HG03066 (cell line): ENCODE measurements at regions not wholly inside any gene's neighbourhood (a gene's known extent, or its start where the extent isn't known, plus 50 kb on each side); places are given as distances from the start of the nearest gene placed in this dataset.
"Not testable (repeated sequence)": the region's sequence is repeated elsewhere in the genome, so short reads cannot be mapped to it uniquely, and the experiment has no call there.

Experiments used
- ATAC-seq: cut with Tn5 transposase; IDR thresholded peaks from one replicate; pipeline ENCODE4 v1.9.1; 2021; ENCODE audit warnings: low read depth; ENCODE audit not compliant: unreplicated experiment

DNA sequence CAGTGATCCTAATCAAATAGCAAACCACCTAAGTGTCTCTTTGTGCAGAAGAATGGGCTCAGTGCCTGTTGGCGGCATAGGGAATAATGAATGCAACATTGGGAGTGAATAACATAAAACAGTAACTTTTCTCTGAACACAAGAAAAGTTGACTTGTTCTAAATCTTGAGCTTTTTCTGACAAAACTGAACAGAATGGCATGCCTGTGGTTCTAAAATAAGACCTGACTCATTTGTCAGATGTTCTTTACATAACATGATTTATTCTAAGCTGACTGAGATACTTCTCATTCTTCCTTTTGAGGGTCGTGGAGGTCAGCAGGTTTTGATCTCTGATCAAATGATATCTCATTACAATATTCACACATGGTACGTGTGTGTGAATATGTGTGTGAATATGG lies 165.4 kb upstream of the WDR1 start:
- no peak for ATAC-seq

DNA sequence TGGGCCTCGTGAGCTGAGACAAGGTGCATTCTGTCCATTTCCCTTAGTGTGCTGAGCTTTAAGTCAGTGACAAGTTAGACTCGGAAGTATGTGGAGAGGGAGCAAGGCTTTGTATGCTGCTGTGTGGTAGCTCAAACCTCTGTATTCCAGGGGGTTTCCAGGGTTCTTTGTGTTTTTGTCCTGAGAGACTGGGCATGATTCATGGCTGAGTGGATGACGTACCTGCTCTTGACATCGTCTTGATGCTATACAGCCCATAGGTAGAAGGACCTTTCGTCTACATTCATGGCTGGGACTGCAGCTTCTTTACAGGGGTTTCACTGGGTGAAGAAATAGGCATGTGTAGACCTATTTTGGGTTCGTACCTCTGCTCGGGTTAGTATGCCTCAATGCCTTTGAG lies 162.7 kb upstream of the WDR1 start:
- ATAC-seq, result no peak

DNA sequence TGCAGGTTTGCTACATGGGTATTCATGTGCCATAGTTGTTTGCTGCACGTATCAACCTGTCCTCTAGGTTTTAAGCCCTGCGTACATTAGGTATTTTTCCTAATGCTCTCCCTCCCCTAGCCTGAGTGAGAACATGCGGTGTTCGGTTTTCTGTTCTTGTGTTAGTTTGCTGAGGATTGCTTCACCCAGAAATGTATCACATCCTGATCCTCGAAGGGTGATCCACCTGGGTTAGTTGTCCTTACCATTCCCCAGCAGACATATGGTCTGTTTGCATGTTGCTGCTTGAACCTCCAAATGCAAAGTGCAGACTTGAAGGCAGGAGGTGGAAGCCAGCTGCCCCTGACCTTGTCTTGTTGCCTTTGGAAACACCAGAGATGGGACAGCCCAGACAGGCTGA lies 161.5 kb upstream of the WDR1 start:
- ATAC-seq, result no peak

GRCh38 chr4:10276152-10276551 lies 159.6 kb upstream of the WDR1 start:
- no peak for ATAC-seq

DNA sequence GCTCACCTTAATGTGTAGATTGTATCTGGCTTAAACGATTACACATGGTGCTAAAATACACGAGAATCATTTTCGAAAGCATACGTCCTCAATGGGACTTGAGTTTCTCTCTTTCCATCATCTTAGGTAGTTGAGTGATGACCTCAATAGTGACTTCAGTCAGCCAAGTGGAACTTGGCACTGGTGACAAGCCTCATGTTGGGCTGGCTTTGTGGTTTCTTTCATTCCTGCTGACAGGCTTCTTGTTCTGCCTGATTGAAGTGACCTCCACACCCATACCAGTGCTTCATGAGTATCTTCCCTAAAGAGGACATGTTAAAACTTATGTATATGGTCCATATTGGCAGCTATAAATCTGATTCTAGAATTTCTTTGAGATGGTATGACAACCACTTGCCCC lies 159.1 kb upstream of the WDR1 start:
- ATAC-seq, result no peak

GRCh38 chr4:10273030-10273429 lies 156.4 kb upstream of the WDR1 start:
- no peak for ATAC-seq

DNA sequence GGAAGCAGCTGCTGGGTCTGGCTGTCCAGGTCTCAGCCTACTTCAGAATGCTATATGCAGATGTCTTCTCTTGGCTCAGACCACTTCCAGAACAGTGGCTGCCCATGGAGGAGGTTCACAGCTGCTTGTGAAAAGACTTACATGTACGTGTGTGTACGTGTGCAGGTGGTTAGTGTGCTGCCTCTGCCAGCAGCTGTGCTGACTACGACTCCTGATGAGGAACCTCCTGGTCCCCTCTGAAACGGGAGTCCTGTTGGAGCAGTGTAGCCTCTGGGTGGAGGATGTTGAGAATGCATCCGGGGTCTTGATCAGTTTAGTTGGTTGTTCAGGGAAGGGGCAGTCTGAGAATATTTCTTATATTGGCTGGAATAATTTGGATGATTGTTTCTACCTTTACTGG lies 155.9 kb upstream of the WDR1 start:
- no peak for ATAC-seq

GRCh38 chr4:10267066-10267465 lies 150.5 kb upstream of the WDR1 start:
- no peak for ATAC-seq

DNA sequence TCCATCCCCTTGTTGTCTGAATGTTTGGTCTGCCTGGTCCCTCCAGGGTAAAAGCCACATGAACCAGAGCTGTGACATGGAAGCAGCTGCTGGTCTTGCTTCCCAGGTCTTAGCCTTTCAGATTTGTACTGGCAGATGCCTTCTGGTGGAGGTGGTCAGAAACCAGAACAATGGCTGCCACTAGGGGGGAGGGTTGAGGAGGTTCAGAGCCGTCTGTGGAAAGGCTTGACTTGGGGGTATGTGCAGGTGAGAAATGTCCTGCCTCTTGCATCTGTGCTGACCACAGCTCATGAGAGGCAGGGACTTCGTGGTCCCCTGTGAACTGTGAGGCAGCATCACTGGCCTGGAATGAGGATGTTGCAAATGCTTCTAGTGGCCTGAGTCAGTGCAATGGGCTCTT lies 144.2 kb upstream of the WDR1 start:
- ATAC-seq, result no peak

GRCh38 chr4:10259976-10260375 lies 143.4 kb upstream of the WDR1 start:
- no peak for ATAC-seq

GRCh38 chr4:10256203-10256602 lies 139.6 kb upstream of the WDR1 start:
- no peak for ATAC-seq

DNA sequence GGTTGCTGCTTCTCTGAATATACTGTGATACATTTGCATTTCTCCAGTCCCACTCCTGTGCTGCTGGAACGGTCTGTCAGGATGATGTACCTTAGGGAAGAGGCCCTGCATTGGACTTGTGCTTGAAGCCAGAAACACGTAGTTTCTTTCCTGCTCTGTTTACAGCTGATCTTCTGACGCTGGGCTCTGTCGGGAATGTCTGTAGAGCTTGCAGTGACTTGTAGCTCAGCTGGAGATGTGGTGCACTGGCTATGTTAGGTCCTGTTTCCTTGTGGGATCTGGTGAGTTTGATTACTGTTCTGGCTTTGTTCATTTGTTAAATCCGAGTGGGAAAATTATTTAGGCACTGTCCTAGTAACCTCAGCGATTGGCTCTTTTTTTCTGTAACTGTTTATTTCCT lies 137.2 kb upstream of the WDR1 start:
- ATAC-seq, result no peak

DNA sequence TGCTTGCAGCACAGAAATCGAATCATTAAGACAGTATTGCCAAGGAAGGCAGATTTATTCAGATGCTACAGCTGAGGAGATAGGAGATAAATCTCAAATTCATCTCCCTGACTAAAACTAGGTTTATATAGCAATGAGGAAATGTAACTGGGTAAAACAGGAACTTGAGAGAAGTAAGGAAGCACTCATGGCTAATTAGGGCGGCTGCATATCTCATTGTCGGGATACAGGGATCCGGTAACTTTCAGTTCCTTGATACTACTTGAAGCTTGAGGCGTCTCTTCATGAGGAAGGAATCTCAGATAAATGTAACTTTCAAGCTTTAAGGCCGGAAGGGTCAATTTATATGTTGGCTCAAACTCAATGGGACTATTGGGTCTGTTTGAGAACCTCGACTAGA lies 129.2 kb upstream of the WDR1 start:
- ATAC-seq, result no peak

- ATAC-seq, result no peak
Observed at GRCh38 chr4:10243856-10244255, 127.3 kb upstream of the WDR1 start.

GRCh38 chr4:10240691-10241090 lies 124.1 kb upstream of the WDR1 start:
- ATAC-seq, result no peak

DNA sequence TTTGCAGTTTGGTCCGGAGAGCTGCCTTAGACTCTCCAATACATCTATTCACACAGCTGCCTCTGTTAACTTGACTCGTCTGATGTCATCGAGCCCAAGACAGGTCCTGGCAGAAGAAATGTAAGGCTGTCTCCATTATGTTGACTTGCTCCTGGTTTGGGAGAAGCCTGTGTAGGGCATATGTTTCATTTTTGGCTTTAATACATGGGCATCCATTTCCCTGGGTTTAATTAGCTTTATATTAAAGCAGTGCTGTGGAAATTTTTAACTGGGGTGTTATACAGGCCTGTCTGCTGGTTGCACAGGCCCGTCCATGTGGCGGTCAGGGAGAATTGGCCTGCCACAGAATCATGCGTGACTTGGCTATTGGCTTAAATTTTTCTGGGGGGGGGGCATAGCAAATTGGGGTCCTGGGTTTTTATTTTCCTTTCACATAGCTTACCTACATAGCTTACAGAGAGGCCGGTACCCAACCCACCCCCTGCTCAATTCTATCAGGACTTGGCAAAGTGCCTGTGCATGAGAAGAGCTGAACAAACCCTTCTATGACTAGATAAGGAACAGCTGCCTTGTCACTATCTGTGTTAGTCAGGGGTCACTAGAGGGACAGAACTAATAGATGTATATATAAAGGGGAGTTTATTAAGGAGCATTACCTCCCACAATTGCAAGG lies 123.5 kb upstream of the WDR1 start:
- ATAC-seq, result no peak

GRCh38 chr4:10237131-10237530 lies 120.5 kb upstream of the WDR1 start:
- ATAC-seq, result no peak

- ATAC-seq, result no peak
Observed at GRCh38 chr4:10232114-10232513, 115.5 kb upstream of the WDR1 start.

DNA sequence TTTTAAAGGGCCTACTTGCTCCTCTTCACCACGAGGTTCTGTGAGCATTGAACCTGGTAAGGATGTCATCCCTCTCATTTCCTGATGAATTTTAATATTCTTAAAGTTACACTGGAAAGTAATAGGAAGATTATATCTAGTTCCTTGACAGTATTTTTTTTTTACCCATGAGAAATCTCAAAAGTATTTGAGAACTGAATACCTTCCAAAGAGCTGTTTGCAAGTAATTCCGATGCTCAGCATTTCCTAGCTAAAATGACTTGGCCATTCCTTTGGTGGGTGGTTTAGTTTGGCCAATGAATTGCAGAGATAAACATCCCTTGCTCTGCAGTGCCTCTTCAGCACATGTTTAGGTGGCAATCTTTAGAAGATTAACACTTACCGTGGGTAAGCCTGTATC lies 110.2 kb upstream of the WDR1 start:
- ATAC-seq, result no peak

DNA sequence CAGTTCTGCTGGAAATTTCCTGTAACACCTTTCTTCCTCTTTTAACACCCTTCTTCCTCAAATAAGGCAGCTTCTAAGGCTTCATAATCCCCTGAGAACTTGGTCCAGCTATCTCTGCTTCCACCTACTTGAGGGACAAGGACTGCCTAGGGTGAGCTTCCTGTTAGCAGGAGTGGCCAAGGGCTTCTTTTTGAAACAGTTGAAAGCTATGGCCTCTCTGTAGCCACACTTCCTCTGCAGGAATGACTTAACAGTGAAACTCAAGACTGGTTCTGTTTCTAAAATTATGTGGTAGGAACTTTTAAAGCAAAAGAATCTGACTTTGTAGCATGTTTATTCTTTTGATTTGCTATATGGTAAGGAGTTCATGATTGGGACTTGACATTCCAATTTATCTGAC lies 108.5 kb upstream of the WDR1 start:
- no peak for ATAC-seq

DNA sequence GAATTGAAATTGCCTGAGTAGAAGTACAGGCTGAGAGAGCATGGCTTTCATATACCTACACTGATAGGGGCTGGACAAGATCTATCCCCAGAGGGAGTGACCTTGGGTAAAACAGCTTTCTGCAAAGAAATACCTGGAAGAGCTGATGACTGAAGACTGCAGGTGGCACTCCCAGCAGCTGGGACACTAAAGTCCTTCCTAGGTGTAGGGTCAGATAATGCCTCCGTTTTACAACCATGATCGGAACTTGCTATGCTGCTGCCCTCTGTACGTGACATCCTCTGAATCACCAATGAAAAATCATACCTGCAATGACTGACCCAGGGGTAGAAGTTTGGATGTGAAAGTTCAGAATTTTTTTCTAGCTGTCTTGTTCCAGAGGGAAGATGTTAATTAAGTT lies 107.2 kb upstream of the WDR1 start:
- no peak for ATAC-seq

DNA sequence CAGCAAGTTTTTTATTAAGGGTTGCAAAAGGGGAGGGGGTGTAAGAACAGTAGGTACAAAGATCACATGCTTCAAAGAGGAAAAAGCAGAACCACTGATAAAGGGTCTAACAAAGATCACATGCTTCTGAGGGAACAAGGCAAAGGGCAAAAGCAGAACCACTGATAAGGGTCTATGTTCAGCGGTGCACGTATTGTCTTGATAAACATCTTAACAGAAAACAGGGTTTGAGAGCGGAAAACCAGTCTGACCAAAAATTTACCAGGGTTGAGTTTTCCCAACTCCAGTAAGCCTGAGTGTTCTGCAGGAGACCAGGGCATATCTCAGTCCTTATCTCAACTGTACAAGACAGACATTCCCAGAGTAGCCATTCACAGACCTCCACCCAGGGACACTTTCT lies 96.9 kb upstream of the WDR1 start:
- ATAC-seq, result not testable (repeated sequence)

DNA sequence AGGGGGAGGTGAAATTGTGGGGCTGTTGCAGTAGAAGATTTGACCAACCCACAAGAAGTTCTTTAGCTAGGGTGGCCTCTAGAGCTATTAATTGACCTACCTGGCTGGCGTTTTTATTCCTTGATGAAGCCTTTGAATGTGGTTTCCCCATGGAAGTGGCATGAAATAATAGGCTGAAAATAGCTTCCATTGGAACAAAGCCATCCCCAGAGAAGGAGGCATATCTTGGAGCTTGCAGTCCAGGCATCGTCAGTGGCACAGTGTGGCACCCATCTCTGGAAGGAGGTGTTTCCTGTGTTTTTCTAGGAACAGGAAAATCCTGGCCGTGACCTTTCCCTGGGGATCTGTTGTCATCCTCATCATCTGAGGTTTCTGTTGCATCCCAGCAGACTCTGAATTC lies 96.3 kb upstream of the WDR1 start:
- ATAC-seq, result no peak
